Left lung (tissue), 4 donors: ENCODE measurements at regions not wholly inside any gene's neighbourhood (a gene's known extent, or its start where the extent isn't known, plus 50 kb on each side); places are given as distances from the start of the nearest gene placed in this dataset.

Experiments
- ATAC-seq: fragments of 200-7000 bp; cut with Tn5 transposase; one replicate; pipeline ENCODE4 v1.9.1; 2020; ENCODE audit warnings: moderate library complexity
- DNase-seq, 4 donors: peaks; one replicate each; pipeline ENCODE4 v3.0.0-alpha.2; 2013 to 2020
- H3K27ac ChIP-seq, 2 donors: fragments of 200-600 bp; sonication (generic) in 1 of 2; one replicate each; pipeline versions ENCODE4 v1.5.0 to v1.8.0; 2020 to 2021
- H3K27me3 ChIP-seq, 2 donors: fragments of 200-600 bp; sonication (generic) in 1 of 2; one replicate each; pipeline versions ENCODE4 v1.5.0 to v1.8.0; 2020 to 2021
- H3K36me3 ChIP-seq, 2 donors: fragments of 200-600 bp; sonication (generic) in 1 of 2; one replicate each; pipeline versions ENCODE4 v1.5.0 to v1.8.0; 2020 to 2021
- H3K4me1 ChIP-seq, 2 donors: fragments of 200-600 bp; one replicate each; pipeline ENCODE4 v1.8.0; 2021
- H3K4me3 ChIP-seq, 2 donors: fragments of 200-600 bp; sonication (generic) in 1 of 2; one replicate each; pipeline versions ENCODE4 v1.5.0 to v1.8.0; 2020 to 2021; ENCODE audit warnings: mild to moderate bottlenecking in 1 of 2
- H3K9me3 ChIP-seq, 2 donors: fragments of 200-600 bp; sonication (generic) in 1 of 2; one replicate each; pipeline versions ENCODE4 v1.5.0 to v1.8.0; 2020 to 2021
- CTCF ChIP-seq, 2 donors: fragments of 200-600 bp; sonication (generic) in 1 of 2; IDR thresholded peaks; one replicate each; pipeline versions ENCODE4 v1.5.0 to v1.8.0; 2021; ENCODE audit warnings: antibody characterized with exemption in 2 of 2
- intact Hi-C, 2 donors: fragments of 100-400 bp; cut with DNase I; formaldehyde crosslinking; loops; one replicate each; pipeline versions ENCODE4 v1.11.2 to v1.14.2; 2022
- donor health status: DM: no; HTN: yes; CAD: no.
- donor health status: DM: no; HTN: no; CAD: no.

- H3K9me3 ChIP-seq = peaks cover 0 to 37% of the 10 kb centered on the region in 2 donors
- no peaks in the 10 kb centered on the region for H3K27me3 ChIP-seq
- ATAC-seq (no peak), DNase-seq (no peak)
- no peaks in the 10 kb centered on the region for H3K4me1 ChIP-seq
- no peak overlapping the region for H3K27ac ChIP-seq
- no peak overlapping the region for H3K4me3 ChIP-seq
- H3K36me3 ChIP-seq = no peaks in the 10 kb centered on the region
- intact Hi-C loops = no loop called here
- TF ChIP-seq CTCF (IDR thresholded peaks at IDR 0.05) = no peak
Observed at GRCh38 chr16:35252356-35252936, 1793.0 kb downstream of the TP53TG3F start.

GRCh38 chr16:35255186-35255803, 1795.9 kb downstream of the TP53TG3F start:
- DNase-seq = no peak
- TF ChIP-seq CTCF (IDR thresholded peaks at IDR 0.05) = no peak
- peaks cover 0 to 35% of the 10 kb centered on the region in 2 donors for H3K9me3 ChIP-seq
- no peaks in the 10 kb centered on the region for H3K36me3 ChIP-seq
- intact Hi-C loops = no loop called here
- no peaks in the 10 kb centered on the region for H3K27me3 ChIP-seq
- no peak overlapping the region for H3K4me3 ChIP-seq
- H3K27ac ChIP-seq = no peak overlapping the region
- no peak for ATAC-seq
- no peaks in the 10 kb centered on the region for H3K4me1 ChIP-seq

GRCh38 chr16:35255816-35256215, 1796.4 kb downstream of the TP53TG3F start:
- ATAC-seq (no peak), DNase-seq (no peak)
- no peak for TF ChIP-seq CTCF (IDR thresholded peaks at IDR 0.05)

GRCh38 chr16:35258381-35258780, 1799.0 kb downstream of the TP53TG3F start:
- DNase-seq (no peak), ATAC-seq (no peak)
- Histone ChIP-seq H3K27me3 (no peaks in the 10 kb centered on the region), H3K9me3 (peaks cover 0 to 22% of the 10 kb centered on the region in 2 donors), H3K27ac (no peak overlapping the region), H3K4me3 (no peak overlapping the region), H3K36me3 (no peaks in the 10 kb centered on the region), H3K4me1 (no peaks in the 10 kb centered on the region)
- intact Hi-C loops = no loop called here
- no peak for TF ChIP-seq CTCF (IDR thresholded peaks at IDR 0.05)

More at GRCh38 chr16:35255816-35256215, 1796.4 kb downstream of the TP53TG3F start:
- Histone ChIP-seq H3K9me3 (peaks cover 0 to 35% of the 10 kb centered on the region in 2 donors), H3K27ac (no peak overlapping the region), H3K36me3 (no peaks in the 10 kb centered on the region), H3K4me3 (no peak overlapping the region), H3K27me3 (no peaks in the 10 kb centered on the region), H3K4me1 (no peaks in the 10 kb centered on the region)
- intact Hi-C loops = no loop called here

- Histone ChIP-seq H3K27me3 (no peaks in the 10 kb centered on the region), H3K4me3 (no peak overlapping the region), H3K27ac (no peak overlapping the region), H3K36me3 (no peaks in the 10 kb centered on the region), H3K4me1 (no peaks in the 10 kb centered on the region), H3K9me3 (peaks cover 0 to 20% of the 10 kb centered on the region in 2 donors)
- TF ChIP-seq CTCF (IDR thresholded peaks at IDR 0.05) = no peak
- intact Hi-C loops = no loop called here
- ATAC-seq = no peak
- no peak for DNase-seq
Observed at GRCh38 chr16:35295856-35296255, 1836.4 kb downstream of the TP53TG3F start.
